ENCODE measurements at regions not wholly inside any gene's neighbourhood (a gene's known extent, or its start where the extent isn't known, plus 50 kb on each side); places are given as distances from the start of the nearest gene placed in this dataset.

- Histone ChIP-seq H3K79me2 (ENCODE audit: control insufficient read depth, insufficient read depth, low read length) (no peaks in the 10 kb centered on the region), H3K27me3 (ENCODE audit: control insufficient read depth, extremely low read depth, insufficient read depth, low read length) (no peaks in the 10 kb centered on the region), H2AFZ (ENCODE audit: control insufficient read depth, low read length) (no peak overlapping the region)
These were observed 160.2 kb downstream of the DKK1 start for GRCh38 chr10:52474265-52474664.

GRCh38 chr10:52477305-52477704 is 163.2 kb downstream of the DKK1 start:
- DNase-seq (ENCODE audit: low read depth, low spot score) (no peak), FAIRE-seq (no peak)
- Histone ChIP-seq H3K4me2 (ENCODE audit: control insufficient read depth, extremely low read depth, insufficient read depth, low read depth, low read length) (no peak overlapping the region), H3K27ac (ENCODE audit: control insufficient read depth, insufficient read depth, low read length) (no peak overlapping the region), H3K79me2 (ENCODE audit: control insufficient read depth, insufficient read depth, low read length) (no peaks in the 10 kb centered on the region), H2AFZ (ENCODE audit: control insufficient read depth, low read length) (no peak overlapping the region), H4K20me1 (ENCODE audit: control insufficient read depth, extremely low read depth, insufficient read depth, low read length) (no peaks in the 10 kb centered on the region), H3K36me3 (ENCODE audit: control insufficient read depth in 2 of 2, extremely low read depth in 1 of 2, insufficient read depth in 2 of 2, low read length in 2 of 2) (no peaks in the 10 kb centered on the region), H3K4me3 (ENCODE audit: control insufficient read depth in 2 of 3, extremely low read depth in 1 of 3, insufficient read depth in 2 of 3, low read depth in 1 of 3, low read length in 3 of 3) (no peak overlapping the region), H3K9me3 (ENCODE audit: control insufficient read depth, low read depth, low read length) (no peaks in the 10 kb centered on the region), H3K27me3 (ENCODE audit: control insufficient read depth, extremely low read depth, insufficient read depth, low read length) (no peaks in the 10 kb centered on the region), H3K4me1 (ENCODE audit: control insufficient read depth, extremely low read depth, insufficient read depth, low read length) (no peaks in the 10 kb centered on the region), H3K9me1 (ENCODE audit: control insufficient read depth, extremely low read depth, insufficient read depth, low read length) (no peaks in the 10 kb centered on the region), H3K9ac (ENCODE audit: control insufficient read depth, extremely low read depth, insufficient read depth, low read length) (no peak overlapping the region)
- no peak for TF ChIP-seq EZH2 (IDR thresholded peaks at IDR 0.05; ENCODE audit: low read length)
- TF ChIP-seq, protein P1, sequence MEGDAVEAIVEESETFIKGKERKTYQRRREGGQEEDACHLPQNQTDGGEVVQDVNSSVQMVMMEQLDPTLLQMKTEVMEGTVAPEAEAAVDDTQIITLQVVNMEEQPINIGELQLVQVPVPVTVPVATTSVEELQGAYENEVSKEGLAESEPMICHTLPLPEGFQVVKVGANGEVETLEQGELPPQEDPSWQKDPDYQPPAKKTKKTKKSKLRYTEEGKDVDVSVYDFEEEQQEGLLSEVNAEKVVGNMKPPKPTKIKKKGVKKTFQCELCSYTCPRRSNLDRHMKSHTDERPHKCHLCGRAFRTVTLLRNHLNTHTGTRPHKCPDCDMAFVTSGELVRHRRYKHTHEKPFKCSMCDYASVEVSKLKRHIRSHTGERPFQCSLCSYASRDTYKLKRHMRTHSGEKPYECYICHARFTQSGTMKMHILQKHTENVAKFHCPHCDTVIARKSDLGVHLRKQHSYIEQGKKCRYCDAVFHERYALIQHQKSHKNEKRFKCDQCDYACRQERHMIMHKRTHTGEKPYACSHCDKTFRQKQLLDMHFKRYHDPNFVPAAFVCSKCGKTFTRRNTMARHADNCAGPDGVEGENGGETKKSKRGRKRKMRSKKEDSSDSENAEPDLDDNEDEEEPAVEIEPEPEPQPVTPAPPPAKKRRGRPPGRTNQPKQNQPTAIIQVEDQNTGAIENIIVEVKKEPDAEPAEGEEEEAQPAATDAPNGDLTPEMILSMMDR (optimal IDR thresholded peaks at IDR 0.05 in 1 of 3, IDR thresholded peaks at IDR 0.05 in 1 of 3, conservative IDR thresholded peaks at IDR 0.05 in 1 of 3; ENCODE audit: extremely low read depth in 1 of 3, insufficient read depth in 2 of 3, low read length in 3 of 3) = no peak
- dilution Hi-C loops (cut with MboI; ENCODE audit: extremely low pct_ligation_motif_present, low sequenced_read_pairs) = no loop called here

More at GRCh38 chr10:52474265-52474664, 160.2 kb downstream of the DKK1 start:
- Histone ChIP-seq H3K27ac (ENCODE audit: control insufficient read depth, insufficient read depth, low read length) (no peak overlapping the region), H3K9me1 (ENCODE audit: control insufficient read depth, extremely low read depth, insufficient read depth, low read length) (no peaks in the 10 kb centered on the region), H3K36me3 (ENCODE audit: control insufficient read depth in 2 of 2, extremely low read depth in 1 of 2, insufficient read depth in 2 of 2, low read length in 2 of 2) (no peaks in the 10 kb centered on the region), H3K9me3 (ENCODE audit: control insufficient read depth, low read depth, low read length) (no peaks in the 10 kb centered on the region), H3K4me3 (ENCODE audit: control insufficient read depth in 2 of 3, extremely low read depth in 1 of 3, insufficient read depth in 2 of 3, low read depth in 1 of 3, low read length in 3 of 3) (no peak overlapping the region), H4K20me1 (ENCODE audit: control insufficient read depth, extremely low read depth, insufficient read depth, low read length) (no peaks in the 10 kb centered on the region), H3K4me2 (ENCODE audit: control insufficient read depth, extremely low read depth, insufficient read depth, low read depth, low read length) (no peak overlapping the region), H3K4me1 (ENCODE audit: control insufficient read depth, extremely low read depth, insufficient read depth, low read length) (peaks cover 11% of the 10 kb centered on the region), H3K9ac (ENCODE audit: control insufficient read depth, extremely low read depth, insufficient read depth, low read length) (no peak overlapping the region)
- TF ChIP-seq, protein P1 (optimal IDR thresholded peaks at IDR 0.05 in 1 of 3, IDR thresholded peaks at IDR 0.05 in 1 of 3, conservative IDR thresholded peaks at IDR 0.05 in 1 of 3; ENCODE audit: extremely low read depth in 1 of 3, insufficient read depth in 2 of 3, low read length in 3 of 3) = no peak
- TF ChIP-seq EZH2 (IDR thresholded peaks at IDR 0.05; ENCODE audit: low read length) = no peak
- FAIRE-seq (no peak), DNase-seq (ENCODE audit: low read depth, low spot score) (no peak)
- dilution Hi-C loops (cut with MboI; ENCODE audit: extremely low pct_ligation_motif_present, low sequenced_read_pairs) = no loop called here

Data from keratinocyte (primary cell).